H9 (cell line): ENCODE measurements at regions not wholly inside any gene's neighbourhood (a gene's known extent, or its start where the extent isn't known, plus 50 kb on each side); places are given as distances from the start of the nearest gene placed in this dataset.

Experiments used
- DNase-seq: peaks from one replicate; pipeline ENCODE4 v3.0.0-alpha.2; 2017
- H2AFZ ChIP-seq: one replicate; pipeline ENCODE4 v1.6.1; 2013; ENCODE audit warnings: mild to moderate bottlenecking, low read length, control low read depth, moderate library complexity
- H2AK5ac ChIP-seq: 2 replicates; pipeline ENCODE4 v1.6.1; 2013; ENCODE audit warnings: low read length, control low read depth, mixed read lengths; ENCODE audit not compliant: insufficient read length
- H2BK120ac ChIP-seq: one replicate; pipeline ENCODE4 v1.6.1; 2013; ENCODE audit warnings: low read depth, mild to moderate bottlenecking, low read length, control low read depth, inconsistent platforms; ENCODE audit not compliant: poor library complexity, severe bottlenecking
- H2BK12ac ChIP-seq: 2 replicates; pipeline ENCODE4 v1.6.1; 2013; ENCODE audit warnings: low read length, control low read depth, mixed read lengths, low read depth; ENCODE audit not compliant: insufficient read length
- H2BK15ac ChIP-seq: 2 replicates; pipeline ENCODE4 v1.6.1; 2013; ENCODE audit warnings: low read depth, low read length, control low read depth
- H2BK20ac ChIP-seq: one replicate; pipeline ENCODE4 v1.6.1; 2013; ENCODE audit warnings: low read depth, mild to moderate bottlenecking, low read length, control low read depth, inconsistent platforms; ENCODE audit not compliant: poor library complexity, severe bottlenecking
- H2BK5ac ChIP-seq: 2 replicates; pipeline ENCODE4 v1.6.1; 2013; ENCODE audit warnings: low read length, control low read depth, mixed read lengths; ENCODE audit not compliant: insufficient read length
- H3K14ac ChIP-seq: 2 replicates; pipeline ENCODE4 v1.6.1; 2013; ENCODE audit warnings: low read length, control low read depth; ENCODE audit not compliant: insufficient read depth
- H3K18ac ChIP-seq: 2 replicates; pipeline ENCODE4 v1.6.1; 2013; ENCODE audit warnings: low read depth, mild to moderate bottlenecking, mixed read lengths, low read length, control low read depth; ENCODE audit not compliant: insufficient read length
- H3K23ac ChIP-seq: 2 replicates; pipeline ENCODE4 v1.6.1; 2013; ENCODE audit warnings: low read length, control low read depth, mixed read lengths, low read depth; ENCODE audit not compliant: insufficient read length
- H3K23me2 ChIP-seq: 2 replicates; pipeline ENCODE4 v1.6.1; 2013; ENCODE audit warnings: low read depth, mild to moderate bottlenecking, mixed read lengths, low read length, control low read depth; ENCODE audit not compliant: insufficient read length, poor library complexity, severe bottlenecking
- H3K27ac ChIP-seq: 2 replicates; pipeline ENCODE4 v1.5.1; 2013; ENCODE audit warnings: low read length, control low read depth, mixed read lengths, low read depth; ENCODE audit not compliant: insufficient read length
- H3K27me3 ChIP-seq: 2 replicates; pipeline ENCODE4 v1.6.1; 2013; ENCODE audit warnings: low read length, control low read depth, inconsistent platforms; ENCODE audit not compliant: insufficient read depth
- H3K4ac ChIP-seq: 2 replicates; pipeline ENCODE4 v1.6.1; 2013; ENCODE audit warnings: low read depth, mild to moderate bottlenecking, control low read depth, inconsistent platforms, low read length, moderate library complexity
- H3K4me1 ChIP-seq: 2 replicates; pipeline ENCODE4 v1.6.1; 2013; ENCODE audit warnings: low read length, control low read depth, inconsistent platforms; ENCODE audit not compliant: insufficient read depth
- H3K4me2 ChIP-seq: 2 replicates; pipeline ENCODE4 v1.6.1; 2013; ENCODE audit warnings: low read length, control low read depth, mixed read lengths; ENCODE audit not compliant: insufficient read length, insufficient read depth
- H3K56ac ChIP-seq: 2 replicates; pipeline ENCODE4 v1.6.1; 2013; ENCODE audit warnings: low read depth, mild to moderate bottlenecking, mixed read lengths, low read length, control low read depth; ENCODE audit not compliant: insufficient read length
- H3K79me1 ChIP-seq: 2 replicates; pipeline ENCODE4 v1.6.1; 2013; ENCODE audit warnings: low read depth, mild to moderate bottlenecking, moderate library complexity, low read length, control low read depth, inconsistent platforms; ENCODE audit not compliant: insufficient read depth, poor library complexity, severe bottlenecking
- H3K79me2 ChIP-seq: 2 replicates; pipeline ENCODE4 v1.6.1; 2013; ENCODE audit warnings: low read length, control low read depth, inconsistent platforms; ENCODE audit not compliant: insufficient read depth
- H3K9ac ChIP-seq: 2 replicates; pipeline ENCODE4 v1.6.1; 2013; ENCODE audit warnings: low read length, control low read depth, mixed read lengths; ENCODE audit not compliant: insufficient read length; ENCODE audit errors: extremely low read depth
- H3K9me3 ChIP-seq: one replicate; pipeline ENCODE4 v1.6.1; 2013; ENCODE audit warnings: low read depth, low read length, inconsistent platforms; ENCODE audit not compliant: control insufficient read depth
- H3T11ph ChIP-seq: one replicate; pipeline ENCODE4 v1.6.1; 2013; ENCODE audit warnings: mild to moderate bottlenecking, low read length, control low read depth, inconsistent platforms
- H4K20me1 ChIP-seq: one replicate; pipeline ENCODE4 v1.6.1; 2013; ENCODE audit not compliant: control insufficient read depth, insufficient read length, insufficient read depth
- H4K5ac ChIP-seq: 2 replicates; pipeline ENCODE4 v1.6.1; 2013; ENCODE audit warnings: low read depth, mild to moderate bottlenecking, mixed read lengths, low read length, control low read depth; ENCODE audit not compliant: insufficient read length
- H4K8ac ChIP-seq: replicated peaks from 2 replicates; pipeline ENCODE4 v1.6.1; 2013; ENCODE audit warnings: low read length, control low read depth, mixed read lengths, low read depth; ENCODE audit not compliant: insufficient read length
- H4K91ac ChIP-seq: 2 replicates; pipeline ENCODE4 v1.6.1; 2013; ENCODE audit warnings: low read depth, mild to moderate bottlenecking, moderate library complexity, mixed read lengths, low read length, control low read depth; ENCODE audit not compliant: insufficient read length
- H3K27ac Mint-ChIP-seq, 3 experiments: 2 replicates in 2 of 3; 3 replicates in 1 of 3; pipeline ENCODE4 v1.8.0; 2020 to 2021; ENCODE audit warnings: mixed read lengths in 3 of 3, mild to moderate bottlenecking in 1 of 3, moderate library complexity in 1 of 3
- H3K27me3 Mint-ChIP-seq: 2 replicates; pipeline ENCODE4 v1.8.0; 2021; ENCODE audit warnings: low read depth, mild to moderate bottlenecking, moderate library complexity, mixed read lengths
- H3K36me3 Mint-ChIP-seq, 3 experiments: 2 replicates in 2 of 3; 3 replicates in 1 of 3; pipeline ENCODE4 v1.8.0; 2020 to 2021; ENCODE audit warnings: low read depth in 3 of 3, mixed read lengths in 3 of 3; ENCODE audit not compliant: insufficient read depth in 1 of 3
- H3K4me1 Mint-ChIP-seq, 2 experiments: 2 replicates each; pipeline ENCODE4 v1.8.0; 2020; ENCODE audit warnings: mixed read lengths in 2 of 2
- H3K4me3 Mint-ChIP-seq, 2 experiments: 2 replicates in 1 of 2; 3 replicates in 1 of 2; pipeline ENCODE4 v1.8.0; 2020 to 2021; ENCODE audit warnings: mild to moderate bottlenecking in 2 of 2, mixed read lengths in 2 of 2, moderate library complexity in 1 of 2
- H3K9me3 Mint-ChIP-seq, 2 experiments: 2 replicates in 1 of 2; 3 replicates in 1 of 2; pipeline ENCODE4 v1.8.0; 2020; ENCODE audit warnings: mild to moderate bottlenecking in 2 of 2, mixed read lengths in 2 of 2, moderate library complexity in 1 of 2
- CTCF ChIP-seq: fragments of 200-600 bp; sonication (generic); conservative IDR thresholded peaks from 3 replicates; pipeline ENCODE4 v1.8.0; 2021; ENCODE audit warnings: antibody characterized with exemption, mild to moderate bottlenecking
- WGBS: extraction: QIAGEN DNeasy Blood & Tissue Kit; methylation state at CpG from one replicate; pipeline ENCODE4 v1.1.7; 2013; ENCODE audit warnings: missing lambda C conversion rate, low lambda C conversion rate, mixed read lengths; ENCODE audit not compliant: insufficient read length; ENCODE audit errors: extremely low coverage; 5-methylcytosine and 5-hydroxymethylcytosine counted together

DNA sequence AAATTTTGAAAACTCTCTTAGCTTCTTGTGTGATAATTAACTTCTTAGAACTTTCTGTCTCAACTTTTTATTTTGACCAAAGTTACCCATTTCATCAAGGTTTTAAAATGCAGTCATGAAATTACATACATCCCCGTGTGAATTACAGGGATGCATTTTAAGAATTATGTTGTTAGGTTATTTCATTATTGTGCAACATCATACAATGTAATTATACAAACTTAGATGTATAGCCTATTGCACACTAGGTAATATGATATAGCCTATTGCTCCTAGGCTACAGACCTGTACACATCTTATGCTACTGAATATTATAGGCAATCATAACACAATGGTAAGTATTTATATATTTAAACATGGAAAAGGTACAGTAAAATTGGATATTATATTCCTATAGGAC is 228.1 kb upstream of the C11orf87 start:
- Histone ChIP-seq H4K91ac (no peak overlapping the region), H2BK12ac (no peak overlapping the region), H2AFZ (no peak overlapping the region), H2BK120ac (no peak overlapping the region), H3K4me1 (no peaks in the 10 kb centered on the region), H3K79me1 (no peaks in the 10 kb centered on the region), H3K9me3 (no peaks in the 10 kb centered on the region), H3T11ph (no peak overlapping the region), H3K4me2 (no peak overlapping the region), H3K27ac (no peak overlapping the region), H3K9ac (no peak overlapping the region), H3K14ac (no peak overlapping the region), H3K27me3 (no peaks in the 10 kb centered on the region), H2BK20ac (no peak overlapping the region), H4K8ac (no peak overlapping the region), H3K23ac (no peak overlapping the region), H3K79me2 (no peaks in the 10 kb centered on the region), H4K20me1 (no peaks in the 10 kb centered on the region), H3K23me2 (no peaks in the 10 kb centered on the region), H3K18ac (no peak overlapping the region), H2BK5ac (no peak overlapping the region), H4K5ac (no peak overlapping the region), H2AK5ac (no peak overlapping the region), H3K56ac (no peak overlapping the region), H3K4ac (no peak overlapping the region), H2BK15ac (no peak overlapping the region)
- Mint-ChIP-seq H3K4me3 (no peak overlapping the region), H3K27ac (no peak overlapping the region), H3K4me1 (no peaks in the 10 kb centered on the region; a peak in 1 of 4 replicates), H3K36me3 (peaks cover 7 to 27% (median 13%) of the 10 kb centered on the region in 3 experiments; a peak in 6 of 7 replicates), H3K9me3 (peaks cover 23 to 27% of the 10 kb centered on the region in 2 experiments), H3K27me3 (no peaks in the 10 kb centered on the region)
- no peak for TF ChIP-seq CTCF
- no CpG with 5 or more reads among the region's 1 CpG for WGBS
- DNase-seq = no peak
